Breast epithelium (tissue), 4 donors: ENCODE measurements at regions not wholly inside any gene's neighbourhood (a gene's known extent, or its start where the extent isn't known, plus 50 kb on each side); places are given as distances from the start of the nearest gene placed in this dataset.
"Not testable (repeated sequence)": the region's sequence is repeated elsewhere in the genome, so short reads cannot be mapped to it uniquely, and the experiment has no call there.

Experiments used
- DNase-seq, 2 donors: peaks; one replicate each; pipeline ENCODE4 v3.0.0-alpha.2; 2019; ENCODE audit warnings: low spot score in 2 of 2
- H3K27ac ChIP-seq, 2 donors: fragments of 200-600 bp; sonication (generic) in 1 of 2; one replicate each; pipeline ENCODE4 v1.5.1; 2016 to 2019; ENCODE audit warnings: mild to moderate bottlenecking in 1 of 2
- H3K27me3 ChIP-seq, 2 donors: fragments of 200-600 bp; sonication (generic) in 1 of 2; one replicate each; pipeline versions ENCODE4 v1.5.1 to v1.6.0; 2017 to 2019; ENCODE audit warnings: control low read depth in 1 of 2, mild to moderate bottlenecking in 1 of 2
- H3K36me3 ChIP-seq: fragments of 200-600 bp; one replicate; pipeline ENCODE4 v1.5.1; 2019
- H3K4me1 ChIP-seq, 2 donors: fragments of 200-600 bp; sonication (generic); one replicate each; pipeline ENCODE4 v1.5.1; 2016 to 2019; ENCODE audit warnings: control low read depth in 1 of 2
- H3K4me3 ChIP-seq, 3 donors: fragments of 200-600 bp; sonication (generic); 1 replicate in 2 of 3; 2 replicates in 1 of 3; pipeline ENCODE4 v1.5.1; 2016 to 2019; ENCODE audit warnings: mild to moderate bottlenecking in 3 of 3, moderate library complexity in 2 of 3
- H3K9me3 ChIP-seq, 2 donors: fragments of 200-600 bp; sonication (generic) in 1 of 2; one replicate each; pipeline ENCODE4 v1.5.1; 2016 to 2019; ENCODE audit warnings: control low read depth in 1 of 2
- intact Hi-C: fragments of 100-400 bp; cut with DNase I; formaldehyde crosslinking; loops from one replicate; pipeline ENCODE4 v1.15.1; 2023; ENCODE audit warnings: low total_unique reads

- H3K4me3 ChIP-seq, H3K36me3 ChIP-seq, H3K4me1 ChIP-seq, DNase-seq, H3K27me3 ChIP-seq, H3K27ac ChIP-seq, H3K9me3 ChIP-seq, intact Hi-C loops: not testable (repeated sequence)
Observed at GRCh38 chr2:111470924-111471323, 350.2 kb downstream of the BCL2L11 start.

- H3K9me3 ChIP-seq, H3K27ac ChIP-seq, H3K4me3 ChIP-seq, H3K27me3 ChIP-seq, DNase-seq, H3K4me1 ChIP-seq, H3K36me3 ChIP-seq, intact Hi-C loops: not testable (repeated sequence)
Observed at GRCh38 chr2:111471791-111472530, 351.2 kb downstream of the BCL2L11 start.

GRCh38 chr2:111472844-111473403, 352.2 kb downstream of the BCL2L11 start:
- H3K4me3 ChIP-seq, H3K27me3 ChIP-seq, H3K36me3 ChIP-seq, H3K27ac ChIP-seq, H3K4me1 ChIP-seq, DNase-seq, intact Hi-C loops, H3K9me3 ChIP-seq: not testable (repeated sequence)

- H3K9me3 ChIP-seq, intact Hi-C loops, H3K4me3 ChIP-seq, H3K36me3 ChIP-seq, DNase-seq, H3K4me1 ChIP-seq, H3K27ac ChIP-seq, H3K27me3 ChIP-seq: not testable (repeated sequence)
Observed at GRCh38 chr2:111473522-111473921, 352.8 kb downstream of the BCL2L11 start.

- H3K36me3 ChIP-seq, H3K4me1 ChIP-seq, intact Hi-C loops, H3K27ac ChIP-seq, H3K27me3 ChIP-seq, DNase-seq, H3K9me3 ChIP-seq, H3K4me3 ChIP-seq: not testable (repeated sequence)
Observed at GRCh38 chr2:111474198-111474705, 353.5 kb downstream of the BCL2L11 start.

GRCh38 chr2:111478335-111478734, 357.6 kb downstream of the BCL2L11 start:
- H3K27me3 ChIP-seq, H3K4me3 ChIP-seq, H3K36me3 ChIP-seq, H3K4me1 ChIP-seq, H3K9me3 ChIP-seq, DNase-seq, H3K27ac ChIP-seq, intact Hi-C loops: not testable (repeated sequence)

GRCh38 chr2:111478871-111479318, 358.2 kb downstream of the BCL2L11 start:
- DNase-seq, H3K4me1 ChIP-seq, H3K36me3 ChIP-seq, H3K9me3 ChIP-seq, intact Hi-C loops, H3K4me3 ChIP-seq, H3K27me3 ChIP-seq, H3K27ac ChIP-seq: not testable (repeated sequence)

GRCh38 chr2:111480016-111480625, 359.4 kb downstream of the BCL2L11 start:
- H3K36me3 ChIP-seq, intact Hi-C loops, H3K9me3 ChIP-seq, H3K4me1 ChIP-seq, H3K4me3 ChIP-seq, DNase-seq, H3K27me3 ChIP-seq: not testable (repeated sequence)
- peak overlapping the region in 1 of 2 donors; percentile 43 for H3K27ac ChIP-seq

- H3K27me3 ChIP-seq, H3K9me3 ChIP-seq, DNase-seq, intact Hi-C loops, H3K36me3 ChIP-seq, H3K4me1 ChIP-seq, H3K4me3 ChIP-seq: not testable (repeated sequence)
- H3K27ac ChIP-seq = peak overlapping the region in 1 of 2 donors; percentile 43
Observed at GRCh38 chr2:111480633-111481032, 359.9 kb downstream of the BCL2L11 start.

- intact Hi-C loops = not testable (repeated sequence)
Observed at GRCh38 chr2:111481219-111481618, 360.5 kb downstream of the BCL2L11 start.

GRCh38 chr2:111482987-111483679, 362.4 kb downstream of the BCL2L11 start:
- H3K4me1 ChIP-seq, H3K9me3 ChIP-seq, DNase-seq, H3K27me3 ChIP-seq, H3K4me3 ChIP-seq, H3K27ac ChIP-seq, intact Hi-C loops, H3K36me3 ChIP-seq: not testable (repeated sequence)

More at GRCh38 chr2:111481219-111481618, 360.5 kb downstream of the BCL2L11 start:
- H3K9me3 ChIP-seq, H3K4me1 ChIP-seq, DNase-seq, H3K4me3 ChIP-seq, H3K27ac ChIP-seq, H3K36me3 ChIP-seq, H3K27me3 ChIP-seq: not testable (repeated sequence)

- intact Hi-C loops, H3K36me3 ChIP-seq, H3K4me3 ChIP-seq, H3K4me1 ChIP-seq, H3K27ac ChIP-seq, DNase-seq, H3K27me3 ChIP-seq, H3K9me3 ChIP-seq: not testable (repeated sequence)
Observed at GRCh38 chr2:111484097-111484496, 363.4 kb downstream of the BCL2L11 start.

GRCh38 chr2:111485895-111486294, 365.2 kb downstream of the BCL2L11 start:
- H3K9me3 ChIP-seq, H3K27me3 ChIP-seq, H3K4me3 ChIP-seq, DNase-seq, H3K27ac ChIP-seq, intact Hi-C loops, H3K36me3 ChIP-seq, H3K4me1 ChIP-seq: not testable (repeated sequence)
